Middle frontal gyrus (tissue), 1 donor: ENCODE measurements at regions not wholly inside any gene's neighbourhood (a gene's known extent, or its start where the extent isn't known, plus 50 kb on each side); places are given as distances from the start of the nearest gene placed in this dataset.
"Not testable (repeated sequence)": the region's sequence is repeated elsewhere in the genome, so short reads cannot be mapped to it uniquely, and the experiment has no call there.

Experiments used
- DNase-seq: peaks from one replicate; pipeline ENCODE4 v3.0.0-alpha.2; 2015; ENCODE audit warnings: low spot score; ENCODE audit errors: extremely low spot score

DNA sequence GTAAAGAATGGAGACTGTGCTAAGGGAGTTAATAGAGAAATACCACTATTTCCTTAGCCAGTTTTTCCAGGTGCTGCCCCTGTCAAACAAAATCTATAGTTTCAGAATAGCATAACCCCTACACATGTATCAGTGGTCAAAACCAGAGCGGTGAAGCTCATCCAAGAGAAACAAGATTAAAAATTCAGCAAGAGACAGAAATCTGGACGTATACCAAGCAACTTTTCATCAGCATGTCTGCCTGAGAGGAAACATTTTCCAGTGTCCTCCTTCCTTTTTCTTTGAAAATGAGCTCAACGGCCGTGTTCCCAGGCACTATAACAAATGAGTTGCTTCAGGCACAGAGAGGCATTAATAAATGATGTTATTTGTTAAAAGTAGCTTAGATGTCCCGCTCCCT lies 416.5 kb downstream of the BCKDHB start:
- no peak for DNase-seq

DNA sequence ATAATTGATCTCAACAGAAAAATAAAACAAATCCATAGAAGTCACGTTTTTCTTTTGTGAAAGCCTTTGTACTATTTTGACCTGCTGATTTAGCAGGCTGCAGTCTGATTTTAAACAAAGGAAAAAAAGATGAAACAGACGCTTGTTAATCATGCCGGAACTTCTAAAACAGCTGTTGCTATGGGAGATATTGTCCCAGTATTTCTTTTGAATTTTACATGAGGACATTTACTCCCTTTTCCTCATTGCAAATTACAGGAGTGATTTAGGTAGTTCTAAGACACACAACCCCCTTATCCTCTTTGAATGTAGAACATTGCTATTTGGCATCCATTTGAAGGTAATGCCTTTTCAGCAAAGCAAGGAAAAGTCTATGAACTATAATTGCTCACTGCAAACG lies 416.1 kb downstream of the BCKDHB start:
- no peak for DNase-seq

GRCh38 chr6:80519811-80520594 lies 413.5 kb downstream of the BCKDHB start:
- no peak for DNase-seq

DNA sequence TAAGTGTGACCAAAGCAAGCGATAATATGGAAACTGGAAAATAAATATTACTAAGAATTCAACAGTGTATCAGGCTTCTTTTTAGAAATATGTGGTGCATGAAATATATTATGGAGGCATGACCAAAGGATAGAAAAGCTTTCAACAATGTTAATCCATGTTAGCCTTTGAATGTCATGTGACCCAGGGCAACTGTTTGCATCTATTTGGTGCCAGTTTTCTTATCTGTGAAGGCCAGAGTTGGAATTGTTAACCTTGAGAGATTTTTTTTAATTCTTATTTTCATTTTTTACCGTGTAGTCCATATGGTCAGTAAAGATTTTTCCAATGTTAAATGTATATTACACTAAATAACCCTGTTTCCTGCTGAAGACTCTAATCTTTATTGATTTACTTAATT lies 411.1 kb downstream of the BCKDHB start:
- no peak for DNase-seq

DNA sequence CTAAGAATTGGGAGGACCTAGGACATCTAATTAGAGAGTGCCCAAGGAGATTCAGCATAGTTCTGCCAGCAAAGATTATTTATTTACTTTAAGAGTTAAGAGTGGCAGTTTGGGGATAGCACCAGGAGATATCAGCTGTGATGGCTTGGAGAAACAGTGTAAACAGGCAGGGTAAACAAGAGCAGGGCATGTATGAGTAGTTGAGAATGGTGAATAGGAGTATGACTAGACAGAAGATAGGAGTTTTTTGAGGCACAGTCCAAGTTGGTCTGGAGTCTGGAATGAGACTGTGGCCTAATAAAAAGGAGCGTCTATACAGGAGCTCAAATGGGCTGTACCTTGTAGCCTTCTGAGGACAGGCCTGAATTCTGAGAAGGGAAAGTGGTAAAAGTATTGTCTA lies 404.1 kb downstream of the BCKDHB start:
- not testable (repeated sequence) for DNase-seq

- no peak for DNase-seq
Measured at GRCh38 chr6:80508885-80509630, 402.6 kb downstream of the BCKDHB start.

DNA sequence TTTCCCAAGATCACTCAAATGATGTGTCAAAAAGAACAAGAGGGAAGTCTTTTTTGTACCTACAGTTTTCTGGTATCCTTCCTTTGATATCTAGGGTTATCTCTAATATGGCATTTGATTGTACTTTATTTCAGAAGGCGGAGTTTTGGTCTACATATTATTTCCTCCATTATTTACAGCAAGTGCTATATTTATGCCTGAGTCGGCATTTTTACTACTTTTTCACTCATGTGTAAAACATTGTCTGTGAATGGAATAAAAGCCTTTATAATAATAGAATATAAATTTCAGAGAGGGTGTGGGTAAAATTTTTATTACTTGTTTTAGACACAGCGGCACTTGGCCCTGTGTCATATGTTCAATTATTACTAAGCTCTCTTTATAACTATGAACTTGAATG lies 398.4 kb downstream of the BCKDHB start:
- no peak for DNase-seq

DNA sequence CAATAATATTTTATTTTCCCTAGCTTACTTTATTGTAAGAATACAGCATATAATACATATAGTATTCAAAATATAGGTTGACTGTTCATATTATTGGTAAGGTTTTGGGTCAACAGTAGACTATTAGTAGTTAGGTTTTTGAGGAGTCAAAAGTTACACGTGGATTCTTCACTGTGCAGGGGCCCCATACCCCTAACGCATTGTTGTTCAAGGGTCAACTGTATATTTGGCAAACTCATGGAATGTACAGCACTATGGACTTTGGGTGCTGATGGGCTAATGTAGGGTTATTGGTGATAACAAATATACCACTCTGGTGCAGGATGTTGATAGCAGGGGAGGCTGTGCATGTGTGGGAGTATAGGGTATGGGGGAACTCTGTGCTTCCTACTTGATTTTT lies 397.2 kb downstream of the BCKDHB start:
- DNase-seq: no peak

- DNase-seq: no peak
Measured at GRCh38 chr6:80502871-80503270, 396.4 kb downstream of the BCKDHB start.

- no peak for DNase-seq
Measured at GRCh38 chr6:80501636-80502035, 395.2 kb downstream of the BCKDHB start.

DNA sequence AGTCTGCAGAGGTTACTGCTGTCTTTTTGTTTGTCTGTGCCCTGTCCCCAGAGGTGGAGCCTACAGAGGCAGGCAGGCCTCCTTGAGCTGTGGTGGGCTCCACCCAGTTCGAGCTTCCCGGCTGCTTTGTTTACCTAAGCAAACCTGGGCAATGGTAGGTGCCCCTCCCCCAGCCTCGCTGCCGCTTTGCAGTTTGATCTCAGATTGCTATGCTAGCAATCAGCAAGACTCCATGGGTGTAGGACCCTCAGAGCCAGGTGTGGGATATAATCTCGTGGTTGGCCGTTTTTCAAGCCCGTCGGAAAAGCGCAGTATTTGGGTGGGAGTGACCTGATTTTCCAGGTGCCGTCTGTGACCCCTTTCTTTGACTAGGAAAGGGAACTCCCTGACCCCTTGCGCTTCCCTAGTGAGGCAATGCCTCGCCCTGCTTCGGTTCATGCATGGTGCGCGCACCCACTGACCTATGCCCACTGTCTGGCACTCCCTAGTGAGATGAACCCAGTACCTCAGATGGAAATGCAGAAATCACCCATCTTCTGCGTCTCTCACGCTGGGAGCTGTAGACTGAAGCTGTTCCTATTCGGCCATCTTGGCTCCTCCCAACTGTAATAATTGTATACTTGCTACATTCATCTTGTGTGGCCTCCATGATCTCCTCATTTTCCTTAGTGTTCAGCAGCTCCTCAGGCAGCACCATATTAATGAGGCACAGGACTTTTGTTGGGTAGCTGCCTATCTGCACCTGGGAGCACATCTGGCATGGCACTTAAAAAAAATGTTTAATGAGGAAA lies 391.4 kb downstream of the BCKDHB start:
- DNase-seq: not testable (repeated sequence)

- DNase-seq: no peak
Measured at GRCh38 chr6:80489911-80490635, 383.6 kb downstream of the BCKDHB start.

- DNase-seq: no peak
Measured at GRCh38 chr6:80488190-80488589, 381.7 kb downstream of the BCKDHB start.

- not testable (repeated sequence) for DNase-seq
Measured at GRCh38 chr6:80485494-80485893, 379.0 kb downstream of the BCKDHB start.

GRCh38 chr6:80482056-80482455 lies 375.6 kb downstream of the BCKDHB start:
- DNase-seq: no peak

DNA sequence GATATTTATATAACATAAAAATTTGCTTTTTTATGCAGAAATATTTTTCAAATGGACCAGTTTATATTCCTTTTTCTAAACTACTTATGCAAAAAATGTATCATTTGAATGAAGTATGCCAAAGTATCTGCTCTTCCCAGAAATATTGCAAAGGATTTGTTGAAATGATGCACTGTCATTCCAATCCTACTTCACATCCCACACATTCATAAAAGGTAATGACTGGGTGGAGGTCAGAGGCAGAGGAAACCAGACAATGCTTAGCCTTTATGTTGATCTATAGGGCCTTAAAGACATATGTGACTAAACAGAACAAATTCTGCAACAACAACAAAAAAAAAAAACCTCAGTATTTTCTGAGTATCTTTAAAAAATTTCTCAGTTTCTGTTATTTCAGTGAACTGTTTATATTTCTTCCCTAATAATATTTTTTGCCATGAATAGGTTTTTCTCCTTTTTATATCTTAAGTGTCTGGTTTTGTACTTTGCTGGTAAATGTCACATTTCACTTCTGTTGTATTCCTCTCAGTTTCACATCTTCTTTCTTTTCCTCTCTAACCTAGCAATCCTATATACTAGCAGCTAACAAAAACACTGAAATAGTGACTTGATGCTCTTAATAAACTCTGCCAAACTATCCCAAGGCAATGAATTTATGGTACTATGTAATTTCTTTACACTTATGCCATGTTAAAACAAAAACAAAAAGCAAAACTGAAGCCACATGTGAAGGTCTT lies 374.1 kb downstream of the BCKDHB start:
- no peak for DNase-seq

- no peak for DNase-seq
Measured at GRCh38 chr6:80478030-80478429, 371.6 kb downstream of the BCKDHB start.

DNA sequence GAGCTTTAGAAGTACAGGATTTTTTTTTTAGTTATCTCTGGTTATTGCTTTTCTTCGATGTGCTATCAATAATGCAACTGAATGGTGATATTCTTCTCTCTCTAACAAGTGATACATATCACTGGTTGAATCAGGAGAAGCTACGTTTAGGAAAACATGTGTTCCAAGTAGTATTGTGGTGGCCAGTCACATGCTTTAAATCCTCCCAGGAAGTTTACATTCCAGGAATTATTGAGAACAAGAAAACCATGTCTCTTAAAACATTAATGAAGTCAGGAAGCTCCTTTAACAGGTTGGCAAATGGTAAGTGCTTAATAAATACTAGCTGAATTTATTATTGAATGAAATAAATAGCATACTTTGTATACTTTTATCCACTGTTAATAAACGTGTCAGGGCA lies 371.1 kb downstream of the BCKDHB start:
- no peak for DNase-seq

GRCh38 chr6:80472271-80472670 lies 365.8 kb downstream of the BCKDHB start:
- no peak for DNase-seq

DNA sequence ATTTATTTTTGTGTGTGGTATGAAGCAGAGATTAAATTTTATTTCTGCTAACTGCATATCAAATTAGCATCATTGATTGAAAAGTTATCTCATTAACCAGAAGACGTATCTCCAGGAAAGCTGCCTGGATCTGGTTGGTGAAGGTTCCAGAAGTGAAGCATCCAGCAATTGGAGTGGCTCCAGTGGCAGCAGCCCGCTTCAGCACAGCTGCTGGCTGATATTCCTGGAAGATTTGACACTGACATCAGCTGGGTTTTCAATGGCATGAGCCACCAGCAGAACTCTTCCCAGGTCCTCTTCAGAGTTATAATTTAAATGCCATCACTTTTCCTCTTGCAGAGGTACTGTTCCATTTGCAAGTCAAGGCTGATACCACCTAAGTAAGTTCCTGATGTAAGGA lies 363.5 kb downstream of the BCKDHB start:
- no peak for DNase-seq

GRCh38 chr6:80468398-80468797 lies 361.9 kb downstream of the BCKDHB start:
- DNase-seq: no peak
